DMS114 treated with DMSO at 0.1 percent for 48 hours (cell line): ENCODE measurements at regions not wholly inside any gene's neighbourhood (a gene's known extent, or its start where the extent isn't known, plus 50 kb on each side); places are given as distances from the start of the nearest gene placed in this dataset.
"Not testable (repeated sequence)": the region's sequence is repeated elsewhere in the genome, so short reads cannot be mapped to it uniquely, and the experiment has no call there.

ENCODE experiments used
- DNase-seq: peaks from one replicate; lab custom pipeline; 2025; ENCODE audit not compliant: unreplicated experiment; lab: John Stamatoyannopoulos, UW

- no peak for DNase-seq
Observed at GRCh38 chr9:107587191-107587963, 97.8 kb upstream of the KLF4 start.

- no peak for DNase-seq
Observed at GRCh38 chr9:107586493-107586892, 96.9 kb upstream of the KLF4 start.

- DNase-seq = no peak
Observed at GRCh38 chr9:107585465-107585864, 95.9 kb upstream of the KLF4 start.

GRCh38 chr9:107584944-107585343 is 95.4 kb upstream of the KLF4 start:
- DNase-seq = no peak

- no peak for DNase-seq
Observed at GRCh38 chr9:107584186-107584585, 94.6 kb upstream of the KLF4 start.

DNA sequence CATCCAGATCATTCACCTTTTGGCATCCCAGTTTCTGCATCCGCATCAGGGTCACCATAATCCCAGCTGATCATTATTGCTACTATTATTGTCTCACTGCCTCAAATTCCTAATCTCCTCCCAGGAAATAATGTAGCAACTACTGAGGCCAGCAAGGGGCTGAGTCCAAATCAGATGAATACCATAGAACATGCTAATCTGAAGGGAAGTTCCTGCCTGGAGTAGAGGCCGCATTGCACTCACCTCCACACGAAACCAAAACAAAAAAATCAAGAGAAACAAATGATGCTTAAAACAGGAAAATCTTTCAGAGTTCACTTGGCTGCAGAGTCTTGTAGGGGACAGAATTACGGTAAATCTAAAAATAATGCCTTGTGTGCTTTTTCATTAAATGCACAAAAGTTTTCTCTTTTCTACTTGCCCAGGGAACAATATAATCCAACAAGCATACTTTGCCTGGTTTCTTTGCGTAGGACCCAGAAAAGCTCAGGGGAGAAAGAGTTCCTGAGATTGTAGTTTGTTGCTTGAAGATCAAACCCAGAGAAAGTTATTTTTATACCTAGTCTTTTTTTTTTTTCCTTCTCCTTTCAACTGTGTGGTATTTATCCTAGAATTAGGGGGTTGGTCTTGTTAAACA is 87.7 kb upstream of the KLF4 start:
- DNase-seq = no peak

DNA sequence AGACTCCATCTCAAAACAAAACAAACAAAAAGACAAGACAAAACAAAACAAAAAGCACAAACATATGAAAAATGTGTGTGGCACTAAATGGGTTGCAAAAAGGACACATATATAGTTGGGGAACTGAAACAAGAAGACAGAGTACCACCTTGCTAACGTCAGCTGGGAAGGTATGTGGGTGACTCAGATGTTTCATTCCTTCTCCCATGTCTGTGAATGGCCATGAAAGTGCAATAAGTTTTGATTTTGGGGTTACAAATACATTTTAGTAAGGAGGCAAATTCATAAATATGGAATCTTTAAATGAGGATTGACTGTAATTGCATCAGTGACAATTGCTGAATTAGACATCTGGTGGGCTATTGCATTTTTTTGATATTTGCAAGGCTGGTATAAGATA is 81.6 kb upstream of the KLF4 start:
- DNase-seq = no peak

- no peak for DNase-seq
Observed at GRCh38 chr9:107569174-107569573, 79.6 kb upstream of the KLF4 start.

GRCh38 chr9:107568406-107568805 is 78.8 kb upstream of the KLF4 start:
- not testable (repeated sequence) for DNase-seq

- DNase-seq = no peak
Observed at GRCh38 chr9:107567462-107567861, 77.9 kb upstream of the KLF4 start.

- no peak for DNase-seq
Observed at GRCh38 chr9:107566611-107567061, 77.1 kb upstream of the KLF4 start.

DNA sequence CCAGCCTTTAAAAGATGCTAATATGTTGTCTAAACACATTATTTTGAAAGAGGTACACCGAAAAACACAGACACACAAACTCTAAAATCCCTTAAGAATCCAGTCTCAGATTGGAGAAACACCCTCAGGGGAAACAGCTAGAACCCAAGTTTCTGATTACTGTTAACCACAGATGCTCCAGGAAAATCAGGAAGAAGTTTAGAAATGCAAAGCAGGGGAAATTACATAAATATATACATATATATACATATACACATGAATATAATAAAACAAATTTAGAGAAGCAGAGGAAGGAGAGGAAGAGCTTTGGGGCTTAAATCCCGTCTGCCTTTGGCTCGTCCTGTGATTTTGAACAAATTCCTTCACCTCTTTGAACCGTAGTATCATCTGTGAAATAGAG is 73.2 kb upstream of the KLF4 start:
- no peak for DNase-seq

GRCh38 chr9:107559494-107560086 is 70.0 kb upstream of the KLF4 start:
- no peak for DNase-seq

DNA sequence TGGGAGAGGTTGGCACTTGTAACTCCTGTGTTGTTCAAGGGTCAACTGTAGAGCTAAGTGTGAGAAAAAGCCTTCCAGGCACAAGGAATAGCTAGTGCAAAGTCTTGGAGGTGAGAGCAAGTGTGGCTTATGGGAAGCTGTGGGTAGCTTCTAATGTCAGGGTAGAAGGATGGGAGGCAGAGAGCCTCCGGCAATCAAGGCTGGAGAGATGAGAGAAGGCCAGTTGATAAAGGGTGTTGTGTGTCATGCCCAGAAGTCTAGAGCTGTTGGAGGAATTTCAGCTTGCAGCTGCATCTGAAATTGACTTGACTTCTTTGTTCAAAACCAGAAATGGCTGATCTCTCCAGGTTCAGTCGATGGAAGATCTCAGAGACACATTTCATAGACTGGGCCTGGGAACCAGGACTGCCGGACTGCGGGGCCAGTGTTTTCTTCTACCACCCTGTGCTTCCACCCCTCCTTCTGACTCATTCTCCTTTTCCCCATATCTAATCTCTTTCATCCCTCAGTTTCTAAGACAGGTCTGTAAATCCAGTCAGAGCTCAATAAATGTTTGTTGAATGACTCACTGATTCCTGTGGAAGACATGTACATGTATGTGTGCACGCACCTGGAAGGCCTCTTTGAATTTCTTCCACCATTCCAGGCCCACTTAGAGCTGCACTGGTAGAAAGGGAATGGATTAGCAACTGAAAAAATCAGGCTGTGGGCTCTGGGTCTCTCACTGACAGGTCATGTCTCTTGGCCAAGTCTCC is 67.8 kb upstream of the KLF4 start:
- no peak for DNase-seq

- no peak for DNase-seq
Observed at GRCh38 chr9:107554636-107555035, 65.1 kb upstream of the KLF4 start.

- DNase-seq = no peak
Observed at GRCh38 chr9:107548298-107549142, 59.0 kb upstream of the KLF4 start.

DNA sequence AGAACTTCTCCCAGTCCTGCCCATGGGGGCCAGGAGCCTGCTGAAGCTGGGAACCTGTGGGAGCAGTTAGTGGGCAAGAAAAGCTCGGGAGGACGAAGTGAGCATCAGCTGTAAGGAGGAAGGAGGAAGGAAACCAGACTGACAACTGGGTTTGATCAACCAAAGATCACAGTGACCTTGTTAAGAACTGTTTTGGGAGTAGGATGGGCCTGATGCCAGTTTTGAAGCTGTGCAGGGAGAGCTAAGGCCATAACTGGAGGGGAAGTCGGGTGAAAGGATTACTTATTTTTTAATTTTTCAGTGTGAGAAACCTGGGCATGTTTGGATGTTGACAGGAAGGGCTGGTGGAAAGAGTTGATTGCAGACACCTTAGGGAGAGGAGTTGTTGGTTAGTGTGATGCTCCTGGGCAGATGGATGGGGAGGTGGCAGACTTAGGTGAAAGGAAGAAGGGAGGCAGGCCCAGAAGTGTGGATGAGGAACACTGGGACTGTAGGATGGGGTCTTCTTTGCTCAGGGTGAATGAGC is 58.3 kb upstream of the KLF4 start:
- DNase-seq = no peak

- DNase-seq = no peak
Observed at GRCh38 chr9:107547303-107547702, 57.7 kb upstream of the KLF4 start.

DNA sequence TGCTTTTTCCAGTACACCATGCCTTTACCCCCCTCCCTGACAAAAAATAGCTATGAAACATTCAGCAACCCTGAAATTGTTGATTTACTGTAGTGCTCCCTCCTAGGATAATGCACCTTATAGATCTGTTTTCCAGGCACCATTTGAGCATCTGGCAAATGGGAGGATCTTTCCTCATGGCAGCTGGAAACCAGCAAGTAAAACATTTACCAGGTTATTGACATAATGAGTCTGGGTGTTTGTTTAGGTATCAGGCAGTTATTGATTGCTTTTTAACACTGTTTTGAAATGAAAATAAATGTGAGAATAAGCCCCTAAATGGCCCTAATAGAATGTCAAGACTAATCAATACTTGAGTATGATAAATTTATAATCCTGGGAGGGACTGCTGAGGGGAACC is 57.3 kb upstream of the KLF4 start:
- DNase-seq = no peak

- no peak for DNase-seq
Observed at GRCh38 chr9:107545036-107545435, 55.5 kb upstream of the KLF4 start.
